ENCODE measurements at regions not wholly inside any gene's neighbourhood (a gene's known extent, or its start where the extent isn't known, plus 50 kb on each side); places are given as distances from the start of the nearest gene placed in this dataset.

DNA sequence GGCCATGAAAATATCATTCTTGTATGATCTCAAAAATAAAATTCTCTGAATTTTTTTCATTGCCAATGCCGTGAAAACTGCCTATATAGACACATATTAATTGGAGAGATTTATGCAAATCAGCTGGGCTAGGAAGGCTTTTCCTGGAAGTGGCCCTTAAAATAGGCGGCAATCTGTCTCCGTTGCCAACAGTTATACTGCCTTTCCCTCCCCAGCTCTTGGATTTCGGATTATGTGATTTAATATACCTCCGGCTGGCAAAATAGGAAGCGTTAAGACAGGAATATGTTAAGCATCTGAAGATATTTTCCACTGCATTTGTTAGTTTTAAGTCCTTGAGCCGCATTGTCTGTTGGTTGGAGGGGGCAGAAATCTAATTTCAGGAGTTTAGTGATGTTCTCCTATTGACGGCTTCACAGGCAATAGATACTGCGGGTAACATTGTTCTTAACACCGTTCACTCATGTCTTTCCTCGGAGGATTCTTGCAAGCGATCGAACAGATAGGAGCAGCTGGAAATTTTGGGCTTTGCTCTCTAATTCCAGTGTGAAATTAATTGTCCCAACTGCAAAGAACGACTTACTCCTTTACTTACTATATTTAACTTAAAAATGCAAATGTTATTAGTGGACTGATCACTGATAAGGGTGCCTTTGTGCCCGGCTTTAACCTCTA lies 113.3 kb downstream of the LINC00237 start:
- no peak for DNase-seq

DNA sequence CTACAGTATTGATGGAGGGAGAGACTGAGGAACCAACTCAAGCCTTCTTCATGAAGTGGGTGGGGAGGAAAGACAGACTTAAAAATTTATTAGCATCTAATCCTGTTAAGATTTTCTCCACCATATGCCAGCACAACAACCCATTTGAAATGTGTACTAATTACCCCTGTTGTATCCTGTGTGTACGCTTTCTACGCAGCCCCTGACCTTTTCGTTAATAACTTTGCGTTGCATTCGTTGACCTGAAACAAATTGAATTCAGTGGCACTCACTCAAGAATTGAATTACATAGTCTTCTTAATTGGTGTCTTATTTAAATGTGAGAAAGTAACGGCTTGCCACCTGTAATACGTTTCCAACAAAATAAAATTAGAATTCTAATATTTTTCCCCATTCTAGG lies 113.9 kb downstream of the LINC00237 start:
- DNase-seq = no peak

DNA sequence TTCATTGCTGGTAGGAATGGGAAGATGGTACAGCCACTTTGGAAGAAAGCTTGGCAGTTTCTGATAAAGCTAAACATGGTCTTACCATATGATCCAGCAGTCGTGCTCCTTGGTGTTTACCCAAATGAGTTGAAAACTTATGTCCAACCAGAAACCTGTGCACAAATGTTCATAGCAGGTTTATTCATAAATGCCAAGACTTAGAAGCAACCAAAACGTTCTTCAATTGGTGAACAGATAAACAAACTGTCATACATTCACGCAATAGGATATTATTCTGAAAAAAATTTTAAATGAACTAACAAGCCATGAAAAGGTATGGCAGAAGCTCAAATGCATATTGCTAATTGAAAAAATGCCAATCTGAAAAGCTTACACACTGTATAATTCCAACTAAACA lies 117.1 kb downstream of the LINC00237 start:
- DNase-seq = no peak

DNA sequence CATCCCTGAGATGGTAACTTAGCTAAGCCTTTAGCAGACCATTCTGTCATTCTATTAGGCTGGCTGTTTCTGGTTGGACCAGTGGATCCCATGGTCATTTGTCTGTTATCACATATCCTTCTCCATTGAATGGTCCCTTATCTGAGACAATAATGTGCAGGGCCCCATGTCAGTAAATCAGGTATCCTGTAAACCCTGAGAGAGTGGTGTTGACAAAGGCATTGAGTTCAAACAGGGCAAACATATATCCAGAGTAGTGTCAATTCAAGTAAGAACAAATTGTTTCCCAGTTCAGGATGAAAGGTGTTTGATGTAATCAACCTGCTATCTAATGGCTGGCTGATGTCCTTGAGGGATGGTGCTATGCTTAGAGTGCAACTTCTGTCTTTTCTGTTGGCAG lies 126.2 kb downstream of the LINC00237 start:
- DNase-seq = no peak

DNA sequence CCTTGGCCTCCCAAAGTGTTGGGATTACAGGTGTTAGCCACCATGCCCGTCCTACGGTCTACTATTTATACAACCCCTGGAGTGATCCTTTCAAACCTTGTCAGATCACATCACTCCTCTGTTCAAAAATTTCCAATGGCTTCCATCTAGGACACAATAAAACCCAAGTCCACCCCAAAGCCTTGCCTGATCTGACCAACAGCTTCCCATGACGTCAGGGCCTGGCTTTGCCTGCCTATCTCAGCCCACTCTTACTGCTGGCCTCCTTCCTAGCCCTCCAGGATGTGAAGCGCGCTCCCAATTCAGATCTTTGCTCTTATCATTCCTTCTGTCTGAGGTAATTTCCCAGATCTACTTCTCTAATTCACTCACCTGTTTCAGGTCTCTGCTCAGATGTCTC lies 128.4 kb downstream of the LINC00237 start:
- no peak for DNase-seq

DNA sequence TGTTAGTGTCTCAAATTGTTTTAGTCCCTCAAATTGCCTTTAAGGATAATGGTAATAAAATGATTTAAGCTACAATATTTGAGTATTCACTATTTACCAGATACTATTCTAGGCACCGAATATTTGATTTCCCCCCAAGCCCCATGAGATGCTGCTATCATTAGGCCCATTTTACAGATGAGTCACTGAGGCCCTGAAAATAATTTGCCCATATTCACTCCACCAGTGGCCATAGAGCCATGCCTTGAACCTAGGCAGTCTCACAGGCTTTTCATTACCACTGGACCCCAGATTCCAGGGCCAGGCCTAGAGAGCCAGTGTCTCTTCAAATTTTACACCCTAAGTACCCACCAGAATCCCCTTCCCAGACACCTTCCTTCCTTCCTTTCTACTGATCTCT lies 133.7 kb downstream of the LINC00237 start:
- no peak for DNase-seq

DNA sequence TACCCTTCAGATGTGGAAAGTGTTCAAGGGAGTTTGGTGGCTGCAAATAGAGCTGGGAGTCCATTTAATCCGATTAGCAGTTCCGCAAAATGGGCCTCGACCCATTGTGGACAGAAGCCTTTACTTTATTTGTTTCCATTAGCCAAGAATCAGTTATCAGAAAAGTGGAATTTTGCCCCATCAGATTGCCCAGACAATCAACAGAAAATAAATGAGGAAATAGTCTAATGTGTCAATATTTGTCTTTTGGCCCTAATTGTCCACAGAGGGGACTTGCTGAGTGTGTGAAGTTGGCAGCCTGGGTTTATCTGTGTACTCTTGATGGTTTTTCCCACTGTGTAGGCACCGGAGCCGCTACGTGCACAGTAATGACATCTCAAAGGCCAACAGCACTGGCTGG lies 134.3 kb downstream of the LINC00237 start:
- no peak for DNase-seq

DNA sequence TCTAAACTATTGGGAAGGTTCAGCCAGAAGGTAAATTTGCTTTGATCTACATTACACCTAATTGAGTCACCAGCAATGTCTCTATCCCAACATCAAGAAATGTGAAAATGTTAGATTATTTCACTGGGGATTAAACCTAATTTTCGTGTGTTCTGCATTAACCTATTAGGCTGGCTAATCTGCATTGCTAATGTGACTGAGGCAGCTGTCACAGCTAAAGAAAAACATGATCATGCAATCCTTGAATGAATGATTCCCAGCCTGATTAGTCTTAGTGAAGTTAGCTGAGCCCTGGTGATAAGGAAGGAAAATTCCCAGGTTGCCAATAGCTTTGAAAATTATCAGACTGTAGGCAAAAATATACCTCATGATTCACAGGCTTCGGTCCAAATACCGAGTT lies 135.3 kb downstream of the LINC00237 start:
- DNase-seq = no peak

DNA sequence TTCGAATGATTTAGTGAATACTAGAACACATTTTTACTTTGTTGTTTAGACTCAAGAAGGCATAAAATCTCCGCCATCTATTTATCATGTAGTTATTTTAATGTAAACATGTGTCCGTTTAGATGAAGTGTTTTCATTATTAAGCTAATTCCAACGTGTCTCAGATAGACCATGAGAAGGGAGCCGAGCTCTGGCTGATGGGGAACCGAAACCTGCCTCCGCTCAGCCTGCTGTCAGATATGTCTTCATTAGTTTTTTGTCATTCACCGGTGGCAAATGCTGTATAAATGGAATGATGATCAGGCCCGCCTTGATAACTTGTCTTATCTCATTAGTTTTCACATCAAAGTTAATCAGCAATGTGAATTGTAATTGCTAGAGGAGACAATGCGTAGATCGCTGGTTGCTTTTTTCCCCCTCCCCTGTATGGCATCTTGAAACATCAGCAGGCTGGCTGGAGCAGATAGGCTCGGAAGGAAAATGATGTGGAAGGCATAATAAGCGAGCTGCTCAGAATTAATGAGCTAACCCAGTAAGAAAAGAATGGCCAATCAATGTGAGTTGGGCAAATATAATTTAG lies 136.4 kb downstream of the LINC00237 start:
- DNase-seq = no peak

DNA sequence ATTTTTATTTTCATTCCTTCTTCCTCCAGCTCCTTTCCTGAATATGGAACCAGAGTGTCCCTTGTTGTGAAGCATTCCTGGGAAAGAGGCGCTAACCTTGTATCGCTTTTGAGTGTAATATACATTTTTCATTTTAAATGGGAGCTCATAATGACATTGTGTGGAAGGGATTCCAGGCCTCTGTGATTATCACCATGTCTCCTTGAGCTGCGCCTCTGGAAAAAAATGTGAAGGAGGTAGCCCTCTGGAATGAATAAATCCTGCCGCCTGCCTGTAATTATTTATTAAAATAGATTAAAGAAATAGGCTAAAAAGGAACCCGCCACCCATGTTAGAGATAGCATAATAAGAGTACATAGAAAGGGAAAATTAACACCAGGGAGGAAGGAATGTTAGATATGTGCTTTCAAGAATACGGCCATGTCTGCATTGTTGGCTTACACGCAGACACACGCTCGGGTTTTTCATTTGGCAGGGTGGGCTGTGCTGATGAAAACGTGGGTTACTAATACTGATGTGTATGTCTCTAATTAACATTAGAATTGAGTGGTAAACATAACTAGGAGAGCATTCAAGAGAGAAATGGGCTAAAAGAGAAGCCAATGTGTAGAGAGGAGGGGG lies 138.5 kb downstream of the LINC00237 start:
- no peak for DNase-seq

DNA sequence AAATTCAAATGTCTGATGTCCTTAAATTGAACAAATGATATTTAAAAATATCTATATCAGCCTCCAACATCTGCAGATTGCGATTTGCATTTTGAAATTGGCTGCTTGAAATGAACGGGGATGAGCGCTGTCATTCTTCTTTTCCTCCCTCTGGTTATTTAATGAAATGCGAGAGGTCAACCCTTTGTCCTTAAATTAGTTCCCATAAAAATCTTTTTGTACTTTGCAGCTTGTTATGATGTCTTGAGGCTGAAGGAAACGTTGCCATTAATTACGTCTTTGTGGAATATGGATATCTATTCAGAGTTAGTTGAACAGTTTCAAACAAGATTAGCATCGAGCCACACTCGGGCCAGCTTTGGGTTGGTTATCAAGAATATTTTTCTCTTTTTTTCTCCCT lies 140.0 kb downstream of the LINC00237 start:
- DNase-seq = no peak

DNA sequence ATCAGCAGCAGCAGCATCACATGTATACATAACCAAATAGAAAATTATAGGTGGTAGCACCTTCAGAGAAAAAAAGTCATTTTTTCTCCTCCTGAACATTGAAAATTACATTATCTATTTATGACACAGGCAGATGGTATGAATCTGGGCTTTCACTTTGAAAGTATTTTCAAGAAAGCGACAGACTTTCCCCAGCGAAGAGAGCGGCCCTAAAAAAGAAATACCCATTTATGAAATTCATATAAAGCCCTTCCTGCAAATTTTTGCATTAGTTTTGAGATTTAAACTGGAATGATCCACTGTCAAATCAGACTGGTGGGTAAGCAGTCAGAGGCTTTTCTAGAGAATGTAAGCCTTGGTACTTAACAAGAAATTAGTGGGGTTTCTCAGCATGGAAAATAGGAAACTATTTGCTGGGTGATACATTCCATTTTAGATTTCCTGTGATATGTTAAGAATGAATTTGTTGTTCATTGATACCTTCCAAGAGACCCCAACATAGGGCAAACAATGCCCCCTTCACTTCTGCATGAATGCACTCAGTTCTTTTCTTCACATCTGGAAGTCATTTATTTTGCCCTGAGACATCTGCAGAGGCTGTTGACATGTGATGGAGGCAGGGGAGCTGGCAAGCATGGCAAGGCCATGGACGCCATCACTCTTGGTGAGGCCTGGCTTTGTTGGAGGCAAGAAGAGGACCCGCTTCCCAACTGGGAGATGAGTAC lies 147.0 kb downstream of the LINC00237 start:
- DNase-seq = no peak

DNA sequence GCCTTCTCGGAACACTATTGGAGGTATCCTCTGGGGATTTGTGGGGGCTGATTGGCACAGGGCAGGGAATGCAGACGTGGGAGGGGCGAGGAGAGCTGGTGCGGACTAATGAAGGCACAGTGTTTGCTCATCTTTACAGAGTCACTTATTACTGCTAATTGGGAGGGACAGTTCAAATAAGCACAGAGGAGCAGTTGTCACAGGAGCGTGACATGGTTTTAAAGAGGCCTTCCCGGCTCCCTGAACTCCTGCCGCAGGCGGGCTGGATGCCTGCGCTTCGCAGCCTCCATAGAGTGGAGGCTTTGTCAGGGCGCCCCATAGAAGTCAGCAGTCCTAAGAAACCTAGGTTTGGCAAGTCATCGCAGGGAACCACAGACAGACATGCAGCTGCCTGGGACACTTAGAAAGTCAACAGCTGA lies 149.6 kb downstream of the LINC00237 start:
- DNase-seq = no peak

DNA sequence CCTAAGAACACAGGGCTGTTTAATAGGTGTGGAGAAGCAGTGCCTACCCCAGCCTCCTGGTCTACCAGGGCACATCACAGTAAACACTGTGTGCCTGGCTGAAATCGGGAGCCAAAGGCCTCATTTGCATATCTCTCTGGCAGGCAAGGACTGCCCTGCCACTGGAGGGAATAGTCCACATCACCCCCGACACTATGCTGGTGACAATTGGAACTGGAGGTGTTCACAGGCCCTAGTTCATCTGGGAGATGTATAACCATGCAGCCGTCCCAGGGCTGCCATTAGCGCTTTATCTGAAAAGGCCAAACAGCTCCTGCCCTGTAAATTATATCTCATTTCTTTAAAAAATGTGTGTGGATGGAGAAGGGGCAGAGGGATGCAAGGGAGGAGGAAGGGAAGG lies 150.3 kb downstream of the LINC00237 start:
- DNase-seq = no peak

DNA sequence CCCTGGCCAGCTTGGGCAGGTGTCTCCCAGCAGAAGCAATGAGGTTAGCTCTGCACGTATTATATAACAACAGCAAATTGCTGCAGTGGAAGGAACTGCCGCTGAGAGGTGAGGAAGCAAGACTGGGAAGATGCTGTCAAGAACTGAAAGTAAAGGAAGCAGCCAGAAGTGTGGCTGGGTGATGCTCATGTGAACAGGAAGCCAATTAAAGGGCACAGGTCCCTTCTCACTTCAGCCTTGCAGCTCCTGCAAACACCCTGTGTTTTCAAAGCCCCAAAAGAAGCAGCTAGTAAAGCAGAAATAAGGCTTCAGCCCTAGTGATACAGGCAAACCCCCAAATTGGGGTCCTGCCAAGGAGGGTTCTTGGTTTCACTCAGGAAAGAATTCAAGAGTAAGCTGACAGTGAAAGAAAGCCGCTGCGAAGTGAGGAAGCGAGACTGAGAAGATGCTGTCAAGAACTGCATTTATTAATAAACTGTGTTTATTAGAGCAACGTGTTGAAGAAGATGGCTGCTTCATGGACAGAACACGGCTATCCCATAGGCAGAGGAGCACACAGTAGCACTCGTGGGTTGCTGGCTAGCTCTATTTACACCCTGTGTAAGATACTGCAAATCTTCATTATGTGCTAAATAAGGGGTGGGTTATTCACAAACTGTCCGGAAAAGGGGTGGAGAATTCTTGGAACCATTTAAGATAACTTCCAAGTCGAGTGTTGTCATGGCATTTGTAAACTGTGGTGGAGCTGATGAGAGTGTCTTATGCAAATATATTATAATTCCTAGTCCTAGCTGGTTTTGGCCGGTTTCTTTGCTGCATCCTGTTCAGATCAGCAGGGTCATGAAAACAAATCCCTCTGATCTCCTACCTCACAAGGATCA lies 152.2 kb downstream of the LINC00237 start:
- DNase-seq = no peak

DNA sequence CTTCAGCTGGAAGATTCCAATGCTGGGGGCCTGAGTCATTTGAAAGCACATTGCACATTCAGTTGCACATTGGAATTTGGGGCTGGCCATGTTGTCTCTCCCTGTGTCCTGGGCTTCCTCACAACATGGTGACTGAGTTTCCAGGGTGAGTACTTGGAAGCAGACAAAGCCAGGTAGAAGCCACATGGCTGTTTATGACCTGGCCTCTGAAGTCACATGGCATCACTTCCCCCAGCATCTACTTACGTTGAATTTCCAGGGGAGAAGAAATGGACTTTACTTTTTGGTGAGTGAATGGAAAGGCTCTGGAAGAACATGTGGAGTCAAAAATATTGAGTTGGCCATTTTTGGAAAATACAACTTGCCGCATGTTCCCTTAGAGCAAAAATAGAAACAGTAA lies 155.5 kb downstream of the LINC00237 start:
- no peak for DNase-seq

DNA sequence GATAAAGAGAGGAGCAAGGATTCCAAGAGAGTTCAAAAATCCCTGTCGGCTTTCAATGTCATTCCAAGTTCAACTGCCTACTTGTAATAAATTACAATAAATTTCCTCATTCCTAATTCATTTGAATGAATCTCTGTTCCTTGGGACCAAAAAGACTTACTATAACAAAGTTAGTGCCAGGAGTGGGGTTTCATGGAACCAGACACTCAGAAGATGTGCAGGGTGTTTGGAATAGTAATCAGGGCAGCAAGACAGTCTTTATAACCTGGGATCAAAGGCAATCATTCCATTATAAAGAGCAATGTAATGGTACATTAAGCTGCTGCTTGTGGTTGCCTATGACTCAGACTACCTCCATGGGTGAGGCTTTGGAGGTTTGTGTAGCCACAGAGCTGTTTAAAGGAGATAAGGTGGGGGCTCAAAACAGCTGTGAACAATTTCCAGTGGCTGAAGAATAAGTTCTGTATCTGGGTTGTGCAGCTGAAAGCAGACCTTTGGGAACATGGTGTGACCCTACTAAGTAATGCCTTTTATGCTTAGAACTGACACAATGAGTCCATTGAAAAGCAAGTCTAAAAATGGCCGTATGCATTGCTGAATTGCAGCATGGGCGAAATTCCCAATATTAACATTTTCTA lies 159.9 kb downstream of the LINC00237 start:
- no peak for DNase-seq

DNA sequence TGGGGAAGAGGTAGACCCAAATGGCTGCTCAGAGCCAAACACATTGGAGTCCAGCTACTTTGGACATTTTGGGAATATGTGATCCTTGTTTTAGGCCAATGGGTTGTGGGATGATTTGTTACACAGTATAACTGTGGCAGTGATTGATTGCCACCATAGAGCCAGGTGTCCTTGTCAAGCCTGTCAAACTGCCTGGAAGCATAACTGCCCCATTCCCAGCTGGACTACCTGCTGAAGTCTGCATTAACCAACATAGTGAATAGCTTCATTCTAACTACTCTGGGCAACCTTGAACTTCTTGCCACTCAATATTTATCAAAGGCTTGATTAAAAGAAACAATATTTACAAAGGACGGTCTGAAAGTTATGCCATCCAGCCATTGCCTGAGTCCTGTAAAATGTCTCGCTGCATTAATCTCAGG lies 164.7 kb downstream of the LINC00237 start:
- DNase-seq = no peak

DNA sequence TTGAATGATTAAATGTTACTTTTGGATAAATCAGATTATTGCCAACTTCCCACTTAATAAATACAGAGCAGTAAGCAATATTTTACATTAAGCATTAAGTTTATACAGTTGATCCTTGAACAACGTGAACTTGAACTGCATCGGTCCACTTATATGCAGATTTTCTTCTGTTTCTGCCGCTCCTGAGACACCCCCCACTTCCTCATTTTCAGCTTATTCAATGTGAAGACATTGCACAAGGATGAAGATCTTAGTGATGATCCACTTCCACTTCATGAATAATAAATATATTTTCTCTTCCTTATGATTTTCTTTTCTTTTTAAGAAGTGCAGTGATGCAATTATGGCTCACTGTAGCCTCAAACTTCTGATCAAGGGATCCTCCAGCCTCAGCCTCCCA lies 167.2 kb downstream of the LINC00237 start:
- DNase-seq = no peak

DNA sequence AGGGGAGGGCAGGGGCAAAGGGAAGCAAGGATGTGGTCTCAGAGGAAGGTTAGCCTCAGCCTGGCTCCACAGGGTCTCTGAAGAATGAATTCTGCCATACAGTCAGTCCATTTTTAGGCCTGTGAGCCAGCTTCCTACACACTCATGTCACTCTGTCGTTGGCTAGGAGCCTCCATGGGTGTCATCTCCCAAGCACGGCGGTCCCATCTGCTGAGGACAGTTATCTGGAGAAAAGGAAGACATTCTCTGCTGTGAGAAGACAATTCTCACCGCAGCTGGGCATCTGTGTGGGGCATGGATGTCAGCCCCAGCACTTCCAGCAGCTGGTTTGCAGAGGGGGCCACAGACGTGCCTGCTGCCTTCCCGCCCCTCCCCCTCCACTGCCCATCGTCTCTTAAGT lies 167.6 kb downstream of the LINC00237 start:
- DNase-seq = no peak

DNA sequence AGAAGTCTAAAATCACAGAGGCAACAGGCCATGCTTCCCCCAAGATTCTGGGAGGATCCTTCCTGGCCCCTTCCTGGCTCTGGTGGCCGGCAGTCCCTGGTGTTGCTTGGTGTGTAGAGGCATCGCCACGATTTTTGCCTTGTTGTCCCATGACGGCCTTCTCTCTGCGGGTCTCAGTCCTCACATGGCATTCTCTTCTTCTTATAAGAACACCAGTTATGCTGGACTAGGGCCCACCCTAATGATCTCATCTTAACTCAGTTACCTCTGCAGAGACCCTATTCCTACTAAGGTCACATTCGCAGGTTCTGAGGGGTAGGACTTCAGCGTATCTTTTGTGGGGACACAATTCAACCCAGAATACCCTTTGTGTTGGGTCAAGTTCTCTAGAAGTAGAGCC lies 168.0 kb downstream of the LINC00237 start:
- no peak for DNase-seq

Measured in activated gamma-delta T cell treated with Interleukin-2 at 50 U/mL for 16 hours (primary cell).